Cardiac muscle cell (in vitro differentiated cells and primary cell): ENCODE measurements at regions not wholly inside any gene's neighbourhood (a gene's known extent, or its start where the extent isn't known, plus 50 kb on each side); places are given as distances from the start of the nearest gene placed in this dataset.

Source experiments
- DNase-seq, 2 donors: peaks; one replicate each; pipeline versions ENCODE4 v3.0.0 to v3.0.0-alpha.2; 2010 to 2017; ENCODE audit warnings: low read depth in 1 of 2, low spot score in 1 of 2
- H3K27ac ChIP-seq: fragments of 200-600 bp; sonication (generic); 2 replicates; pipeline ENCODE4 v1.5.1; 2016
- H3K27me3 ChIP-seq: fragments of 200-600 bp; sonication (generic); 2 replicates; pipeline ENCODE4 v1.6.0; 2016; ENCODE audit warnings: control low read depth
- H3K36me3 ChIP-seq: fragments of 200-600 bp; sonication (generic); 2 replicates; pipeline ENCODE4 v1.5.1; 2016; ENCODE audit warnings: control low read depth
- H3K4me1 ChIP-seq: fragments of 200-600 bp; sonication (generic); 2 replicates; pipeline ENCODE4 v1.8.1; 2017; ENCODE audit warnings: low read depth, mild to moderate bottlenecking, mixed run types
- H3K4me3 ChIP-seq: fragments of 200-600 bp; sonication (generic); 2 replicates; pipeline ENCODE4 v1.5.1; 2016; ENCODE audit warnings: mild to moderate bottlenecking
- H3K9me3 ChIP-seq: fragments of 200-600 bp; sonication (generic); 2 replicates; pipeline ENCODE4 v1.5.1; 2017; ENCODE audit warnings: low read depth, mild to moderate bottlenecking, control low read depth
- TF ChIP-seq, protein P1 (sequence below): IDR thresholded peaks from 2 replicates; pipeline ENCODE4 v1.5.1; 2012; ENCODE audit warnings: low read depth, mild to moderate bottlenecking, low read length

DNA sequence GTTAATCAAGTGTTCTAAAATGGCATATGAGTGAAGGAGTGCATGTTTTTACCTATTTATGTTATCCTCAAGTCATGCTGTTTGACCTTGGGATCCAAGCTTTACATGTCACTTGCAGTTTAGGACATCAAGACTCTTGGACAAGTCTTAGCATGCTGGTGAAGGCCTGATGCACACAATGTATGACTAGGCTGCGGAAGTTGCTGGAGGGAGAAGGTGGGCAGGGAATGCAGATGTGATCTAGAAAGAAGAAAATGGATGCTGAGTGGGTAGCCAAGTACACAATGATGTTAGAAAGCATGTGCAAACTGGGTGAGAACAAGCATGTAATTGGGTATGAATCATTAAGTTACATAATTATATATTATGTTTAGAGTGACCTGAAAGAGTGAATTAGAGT is 301.8 kb downstream of the BRINP2 start:
- Histone ChIP-seq H3K27ac (no peak overlapping the region), H3K4me1 (no peaks in the 10 kb centered on the region), H3K9me3 (no peaks in the 10 kb centered on the region), H3K27me3 (peaks cover 18% of the 10 kb centered on the region), H3K36me3 (no peaks in the 10 kb centered on the region), H3K4me3 (no peak overlapping the region)
- TF ChIP-seq, protein P1, sequence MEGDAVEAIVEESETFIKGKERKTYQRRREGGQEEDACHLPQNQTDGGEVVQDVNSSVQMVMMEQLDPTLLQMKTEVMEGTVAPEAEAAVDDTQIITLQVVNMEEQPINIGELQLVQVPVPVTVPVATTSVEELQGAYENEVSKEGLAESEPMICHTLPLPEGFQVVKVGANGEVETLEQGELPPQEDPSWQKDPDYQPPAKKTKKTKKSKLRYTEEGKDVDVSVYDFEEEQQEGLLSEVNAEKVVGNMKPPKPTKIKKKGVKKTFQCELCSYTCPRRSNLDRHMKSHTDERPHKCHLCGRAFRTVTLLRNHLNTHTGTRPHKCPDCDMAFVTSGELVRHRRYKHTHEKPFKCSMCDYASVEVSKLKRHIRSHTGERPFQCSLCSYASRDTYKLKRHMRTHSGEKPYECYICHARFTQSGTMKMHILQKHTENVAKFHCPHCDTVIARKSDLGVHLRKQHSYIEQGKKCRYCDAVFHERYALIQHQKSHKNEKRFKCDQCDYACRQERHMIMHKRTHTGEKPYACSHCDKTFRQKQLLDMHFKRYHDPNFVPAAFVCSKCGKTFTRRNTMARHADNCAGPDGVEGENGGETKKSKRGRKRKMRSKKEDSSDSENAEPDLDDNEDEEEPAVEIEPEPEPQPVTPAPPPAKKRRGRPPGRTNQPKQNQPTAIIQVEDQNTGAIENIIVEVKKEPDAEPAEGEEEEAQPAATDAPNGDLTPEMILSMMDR, result no peak
- no peak for DNase-seq

DNA sequence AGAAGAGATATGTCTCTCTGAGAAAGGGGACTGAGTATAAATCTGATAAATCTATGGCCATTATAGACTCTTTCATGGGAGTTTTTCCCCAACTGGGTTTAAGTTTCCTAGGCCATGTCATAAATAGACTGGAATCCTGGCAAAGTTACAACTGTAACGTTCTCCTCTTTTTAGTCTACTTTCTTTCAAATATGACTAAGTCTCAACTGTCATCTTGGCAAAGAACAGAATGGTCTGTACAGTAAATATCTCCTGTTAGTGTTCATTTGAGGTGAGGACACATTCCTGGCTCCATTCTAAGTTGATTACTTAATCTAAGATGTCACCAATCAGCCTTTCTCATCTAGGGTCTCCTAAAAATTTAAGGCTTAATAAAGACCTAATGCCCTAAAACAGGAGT is 300.5 kb downstream of the BRINP2 start:
- Histone ChIP-seq H3K27me3 (peaks cover 5% of the 10 kb centered on the region), H3K27ac (no peak overlapping the region), H3K4me3 (no peak overlapping the region), H3K36me3 (no peaks in the 10 kb centered on the region), H3K4me1 (no peaks in the 10 kb centered on the region), H3K9me3 (no peaks in the 10 kb centered on the region)
- TF ChIP-seq, protein P1, result no peak
- DNase-seq, result peak in 1 of 2 donors; percentile 7

DNA sequence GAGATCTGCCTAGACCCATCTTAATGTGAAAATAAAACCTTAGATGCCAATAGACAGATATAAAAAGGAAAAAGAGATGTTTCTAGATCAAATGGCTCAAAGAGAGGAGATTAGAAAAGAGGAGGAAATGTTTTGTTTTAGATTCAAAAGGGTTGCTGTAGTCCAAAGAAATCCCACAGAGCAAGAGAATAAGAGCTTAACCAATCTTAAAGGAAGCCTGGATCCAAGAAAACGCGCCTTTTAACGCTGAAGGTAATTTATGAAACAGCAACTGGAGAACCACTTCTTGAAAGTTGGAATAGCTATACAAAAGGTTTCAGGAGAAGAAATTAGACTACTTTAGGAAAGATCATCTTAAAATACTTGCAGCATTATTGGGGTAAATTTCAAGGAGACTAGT is 298.8 kb downstream of the BRINP2 start:
- H3K4me1 ChIP-seq, result no peaks in the 10 kb centered on the region
- no peaks in the 10 kb centered on the region for H3K9me3 ChIP-seq
- TF ChIP-seq, protein P1, result no peak
- DNase-seq, result no peak
- H3K36me3 ChIP-seq, result no peaks in the 10 kb centered on the region
- H3K27ac ChIP-seq, result no peak overlapping the region
- H3K27me3 ChIP-seq, result no peaks in the 10 kb centered on the region
- no peak overlapping the region for H3K4me3 ChIP-seq

DNA sequence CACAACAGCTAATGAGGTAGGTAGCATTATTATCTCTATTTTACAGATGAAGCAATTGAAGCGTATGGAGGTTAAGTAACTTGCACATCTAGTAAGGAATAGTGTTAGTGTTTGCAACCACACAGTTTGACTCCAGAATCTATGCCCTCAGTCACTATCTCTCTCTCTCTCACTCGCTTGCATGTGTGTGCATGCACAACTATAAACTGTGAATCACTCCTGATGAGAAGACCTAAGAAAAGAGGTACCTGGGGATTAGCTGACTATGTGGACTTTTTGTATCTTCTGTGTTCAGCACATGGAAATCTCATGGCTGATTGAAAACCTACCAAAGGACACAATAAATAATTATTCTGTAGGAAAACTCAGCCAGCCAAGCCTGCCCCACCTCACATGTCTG is 295.5 kb downstream of the BRINP2 start:
- no peaks in the 10 kb centered on the region for H3K4me1 ChIP-seq
- TF ChIP-seq, protein P1, result no peak
- H3K4me3 ChIP-seq, result no peak overlapping the region
- no peaks in the 10 kb centered on the region for H3K9me3 ChIP-seq
- H3K27ac ChIP-seq, result no peak overlapping the region
- no peaks in the 10 kb centered on the region for H3K36me3 ChIP-seq
- no peaks in the 10 kb centered on the region for H3K27me3 ChIP-seq
- DNase-seq, result no peak

DNA sequence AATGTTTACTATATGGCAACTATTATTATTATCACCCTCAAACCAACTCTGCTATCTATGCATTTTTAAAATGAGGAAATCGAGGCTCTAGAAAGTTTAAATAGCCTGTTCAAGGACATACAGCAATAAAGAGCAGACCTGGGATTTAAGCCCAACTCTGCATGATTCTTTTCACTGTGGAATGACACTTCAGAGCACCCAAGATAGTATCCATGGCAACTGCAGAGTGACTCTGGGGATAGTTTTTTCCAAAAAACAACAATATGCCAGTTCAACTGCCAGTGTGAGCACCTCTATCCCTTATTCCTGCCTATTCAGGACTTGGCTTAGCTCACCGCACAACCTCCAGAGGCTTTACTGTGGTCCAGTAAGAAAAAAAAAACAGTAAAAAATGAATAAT is 293.9 kb downstream of the BRINP2 start:
- H3K36me3 ChIP-seq, result no peaks in the 10 kb centered on the region
- DNase-seq, result no peak
- H3K27ac ChIP-seq, result no peak overlapping the region
- no peak overlapping the region for H3K4me3 ChIP-seq
- H3K27me3 ChIP-seq, result no peaks in the 10 kb centered on the region
- TF ChIP-seq, protein P1, result no peak
- H3K9me3 ChIP-seq, result no peaks in the 10 kb centered on the region
- H3K4me1 ChIP-seq, result no peaks in the 10 kb centered on the region

DNA sequence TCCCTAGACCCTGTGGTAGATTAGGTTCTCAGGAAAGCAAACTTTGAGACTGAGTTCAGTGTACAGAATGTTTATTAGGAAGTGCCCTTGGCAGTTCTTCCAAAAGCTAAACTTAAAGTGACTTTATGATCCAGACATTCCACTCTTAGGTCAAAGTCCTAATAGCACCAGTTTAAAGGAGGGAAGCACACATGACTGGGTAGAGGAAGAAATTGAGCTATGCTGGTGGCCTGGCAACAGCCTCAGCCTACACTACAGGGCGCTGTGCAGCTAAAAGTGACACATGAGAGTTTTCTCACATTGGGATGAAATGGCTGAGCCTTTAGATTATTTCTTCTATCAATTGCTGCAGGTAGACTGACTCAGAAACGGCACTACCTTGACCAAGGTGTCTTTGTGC is 280.4 kb downstream of the BRINP2 start:
- no peaks in the 10 kb centered on the region for H3K27me3 ChIP-seq
- H3K27ac ChIP-seq, result no peak overlapping the region
- H3K9me3 ChIP-seq, result no peaks in the 10 kb centered on the region
- no peak for DNase-seq
- TF ChIP-seq, protein P1, result no peak
- no peaks in the 10 kb centered on the region for H3K36me3 ChIP-seq
- no peak overlapping the region for H3K4me3 ChIP-seq
- peaks cover 8% of the 10 kb centered on the region for H3K4me1 ChIP-seq
